ENCODE measurements at regions not wholly inside any gene's neighbourhood (a gene's known extent, or its start where the extent isn't known, plus 50 kb on each side); places are given as distances from the start of the nearest gene placed in this dataset.

DNA sequence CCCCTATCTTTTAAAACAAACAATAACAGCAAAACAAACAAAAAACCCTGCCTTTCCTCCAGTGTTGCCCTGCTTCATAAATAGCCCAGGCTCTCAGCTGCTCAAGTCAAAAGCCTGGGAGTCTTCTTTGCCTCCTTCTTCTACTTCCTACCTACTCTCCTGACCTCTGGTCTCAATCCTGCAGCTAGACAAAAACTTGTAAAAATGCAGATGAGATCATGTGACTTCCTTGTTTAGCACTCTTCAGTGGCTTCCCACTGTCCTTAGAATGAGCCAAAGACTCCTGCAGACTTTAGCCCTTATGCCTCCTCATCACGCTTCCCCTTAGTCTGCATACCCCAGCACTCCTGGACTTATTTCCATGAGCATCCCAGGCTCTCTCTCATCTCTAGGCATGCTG lies 55.0 kb upstream of the ZNF644 start:
- TF ChIP-seq, protein P1, sequence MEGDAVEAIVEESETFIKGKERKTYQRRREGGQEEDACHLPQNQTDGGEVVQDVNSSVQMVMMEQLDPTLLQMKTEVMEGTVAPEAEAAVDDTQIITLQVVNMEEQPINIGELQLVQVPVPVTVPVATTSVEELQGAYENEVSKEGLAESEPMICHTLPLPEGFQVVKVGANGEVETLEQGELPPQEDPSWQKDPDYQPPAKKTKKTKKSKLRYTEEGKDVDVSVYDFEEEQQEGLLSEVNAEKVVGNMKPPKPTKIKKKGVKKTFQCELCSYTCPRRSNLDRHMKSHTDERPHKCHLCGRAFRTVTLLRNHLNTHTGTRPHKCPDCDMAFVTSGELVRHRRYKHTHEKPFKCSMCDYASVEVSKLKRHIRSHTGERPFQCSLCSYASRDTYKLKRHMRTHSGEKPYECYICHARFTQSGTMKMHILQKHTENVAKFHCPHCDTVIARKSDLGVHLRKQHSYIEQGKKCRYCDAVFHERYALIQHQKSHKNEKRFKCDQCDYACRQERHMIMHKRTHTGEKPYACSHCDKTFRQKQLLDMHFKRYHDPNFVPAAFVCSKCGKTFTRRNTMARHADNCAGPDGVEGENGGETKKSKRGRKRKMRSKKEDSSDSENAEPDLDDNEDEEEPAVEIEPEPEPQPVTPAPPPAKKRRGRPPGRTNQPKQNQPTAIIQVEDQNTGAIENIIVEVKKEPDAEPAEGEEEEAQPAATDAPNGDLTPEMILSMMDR (conservative IDR thresholded peaks at IDR 0.05 in 1 of 2, IDR thresholded peaks at IDR 0.05 in 1 of 2; ENCODE audit: low read depth in 1 of 2, low read length in 2 of 2) = no peak
- no peak for TF ChIP-seq EZH2 (IDR thresholded peaks at IDR 0.05; ENCODE audit: low read length, missing control alignments)

Data from fibroblast of lung (primary cell).